ENCODE measurements at regions not wholly inside any gene's neighbourhood (a gene's known extent, or its start where the extent isn't known, plus 50 kb on each side); places are given as distances from the start of the nearest gene placed in this dataset.

DNA sequence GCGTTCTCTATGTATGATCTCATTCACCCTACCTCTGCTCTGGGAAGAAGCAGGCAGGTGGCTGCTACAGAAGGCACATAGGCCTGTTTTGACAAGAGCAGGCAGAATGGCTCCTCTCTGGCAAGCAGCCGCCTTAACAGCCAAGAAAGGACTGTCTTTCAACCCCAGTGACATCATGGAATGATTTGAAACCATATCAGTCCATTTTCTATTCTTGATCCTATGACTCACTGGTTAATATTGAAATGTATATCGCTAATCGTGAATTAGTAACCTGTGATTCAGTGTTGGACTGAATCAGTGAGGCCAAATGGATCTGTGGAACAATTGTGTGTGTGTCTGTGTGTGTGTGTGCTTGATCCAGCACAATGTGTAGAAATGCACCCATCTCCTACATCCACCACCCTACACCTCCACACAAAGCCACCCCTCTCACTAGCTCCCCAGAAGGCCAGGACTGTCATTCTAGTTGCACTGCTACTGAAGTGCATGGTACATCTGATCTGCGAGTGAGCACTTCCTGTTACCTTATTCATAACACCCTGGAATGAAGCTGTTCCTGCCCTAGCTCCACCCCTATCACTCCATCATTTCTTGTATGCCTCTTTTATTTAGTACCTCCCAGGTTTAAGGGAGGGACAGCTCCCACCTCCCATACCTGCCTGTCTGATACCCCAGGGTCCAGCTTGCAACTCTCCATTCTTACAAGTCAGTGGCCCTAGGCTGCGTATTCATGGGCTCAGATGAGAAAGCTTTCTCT is 460.0 kb downstream of the FOXO1 start:
- in situ Hi-C loops (cut with HindIII; ENCODE audit: low sequenced_read_pairs), result no loop called here

GRCh38 chr13:40207001-40207478 is 459.4 kb downstream of the FOXO1 start:
- in situ Hi-C loops (cut with HindIII; ENCODE audit: low sequenced_read_pairs), result no loop called here

DNA sequence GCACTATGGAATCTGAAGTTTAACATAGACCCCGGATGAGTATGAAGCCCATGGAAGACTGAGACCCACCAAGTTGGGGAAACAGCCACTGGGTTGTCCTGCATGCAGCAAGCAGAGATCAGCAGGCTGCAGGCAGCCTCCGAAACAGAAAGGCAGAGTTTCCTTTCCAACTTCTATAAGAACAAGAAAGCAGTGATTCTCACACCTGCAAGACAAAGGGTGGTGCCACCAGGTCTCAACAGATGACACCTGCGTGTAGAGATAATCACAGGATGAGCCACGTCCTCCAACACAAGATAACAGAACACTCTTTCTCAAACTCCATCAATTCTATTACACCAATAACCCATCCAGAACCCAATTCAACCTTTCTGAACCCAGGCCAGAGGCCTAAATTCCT is 457.9 kb downstream of the FOXO1 start:
- in situ Hi-C loops (cut with HindIII; ENCODE audit: low sequenced_read_pairs), result no loop called here

- in situ Hi-C loops (cut with HindIII; ENCODE audit: low sequenced_read_pairs), result no loop called here
Observed at GRCh38 chr13:40210865-40211585, 455.4 kb downstream of the FOXO1 start.

- in situ Hi-C loops (cut with HindIII; ENCODE audit: low sequenced_read_pairs), result no loop called here
Observed at GRCh38 chr13:40211586-40211968, 454.9 kb downstream of the FOXO1 start.

GRCh38 chr13:40213779-40214178 is 452.7 kb downstream of the FOXO1 start:
- in situ Hi-C loops (cut with HindIII; ENCODE audit: low sequenced_read_pairs), result no loop called here

DNA sequence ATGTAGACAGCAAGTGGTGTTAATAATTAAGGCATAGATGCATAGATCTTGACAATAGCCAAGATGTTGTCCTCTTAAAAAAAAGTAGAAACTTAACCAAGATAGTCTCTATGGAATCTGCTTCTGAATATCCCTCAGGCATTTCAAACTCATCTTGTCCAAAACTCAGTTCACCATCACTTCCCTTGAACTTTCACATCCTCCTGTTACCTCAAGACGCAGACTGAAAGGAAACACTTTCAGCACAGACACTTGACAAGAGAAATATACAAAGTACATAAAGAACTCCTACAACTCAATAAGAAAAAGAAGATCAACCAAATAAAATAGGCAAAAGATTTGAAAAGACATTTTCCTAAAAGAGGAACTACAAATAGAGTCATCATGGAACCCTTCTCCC is 451.1 kb downstream of the FOXO1 start:
- in situ Hi-C loops (cut with HindIII; ENCODE audit: low sequenced_read_pairs), result no loop called here

DNA sequence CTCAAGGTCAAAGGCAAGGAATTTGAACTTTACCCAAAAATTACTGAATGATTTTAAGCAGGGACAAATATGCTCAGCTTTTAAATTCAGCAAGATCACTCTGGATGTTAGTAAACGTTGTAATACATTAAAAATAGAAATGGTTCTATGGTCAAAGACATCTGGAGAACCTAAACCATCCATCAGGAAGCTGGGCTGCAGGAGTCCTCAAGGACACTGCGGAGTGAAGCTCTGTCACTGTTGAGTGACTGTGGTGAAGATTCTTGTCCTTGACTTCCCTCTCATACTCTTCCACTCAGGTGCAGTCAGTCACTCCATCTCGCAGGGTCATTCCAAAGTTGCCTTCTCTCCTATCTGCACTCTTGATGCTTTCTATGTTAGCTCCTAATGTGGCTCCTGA is 450.7 kb downstream of the FOXO1 start:
- in situ Hi-C loops (cut with HindIII; ENCODE audit: low sequenced_read_pairs), result no loop called here

GRCh38 chr13:40217675-40218074 is 448.8 kb downstream of the FOXO1 start:
- in situ Hi-C loops (cut with HindIII; ENCODE audit: low sequenced_read_pairs), result no loop called here

GRCh38 chr13:40220299-40220935 is 446.0 kb downstream of the FOXO1 start:
- in situ Hi-C loops (cut with HindIII; ENCODE audit: low sequenced_read_pairs), result no loop called here

GRCh38 chr13:40221131-40221459 is 445.3 kb downstream of the FOXO1 start:
- in situ Hi-C loops (cut with HindIII; ENCODE audit: low sequenced_read_pairs), result no loop called here

DNA sequence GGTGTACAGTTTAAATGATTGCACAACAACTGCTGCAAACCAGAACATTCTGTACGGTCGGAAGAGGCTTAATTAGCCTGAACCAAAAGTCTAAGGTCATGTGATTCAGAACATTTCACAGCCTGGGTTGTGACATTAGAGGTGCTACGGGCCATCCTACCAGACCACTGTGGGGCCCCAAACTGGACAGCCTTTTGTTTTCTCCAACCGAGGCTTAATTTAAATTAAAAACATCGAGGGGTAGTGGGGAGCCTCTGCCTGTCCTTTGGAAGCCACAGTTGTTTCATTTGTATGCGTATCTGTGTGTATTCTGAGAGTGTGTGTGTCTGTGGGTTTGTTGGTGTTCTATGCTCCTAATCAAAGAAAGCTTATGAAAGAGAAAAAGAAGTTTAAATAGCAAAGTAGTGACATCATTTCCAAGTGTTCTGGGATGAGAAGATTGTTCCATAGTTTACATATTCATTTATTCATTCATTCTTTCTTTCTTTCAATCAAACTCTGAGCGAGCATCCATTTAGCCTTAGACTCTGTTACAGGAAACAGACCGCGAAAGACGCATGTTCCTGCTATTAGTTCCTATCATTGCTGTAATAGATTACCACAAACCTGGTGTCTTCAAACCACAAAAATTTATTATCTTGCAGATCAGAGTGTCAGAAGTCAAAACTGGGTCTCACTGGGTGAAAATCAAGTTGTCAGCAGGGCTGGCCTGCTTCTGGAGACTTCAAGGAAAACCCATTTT is 444.8 kb downstream of the FOXO1 start:
- in situ Hi-C loops (cut with HindIII; ENCODE audit: low sequenced_read_pairs), result no loop called here

- in situ Hi-C loops (cut with HindIII; ENCODE audit: low sequenced_read_pairs), result no loop called here
Observed at GRCh38 chr13:40223585-40223984, 442.9 kb downstream of the FOXO1 start.

DNA sequence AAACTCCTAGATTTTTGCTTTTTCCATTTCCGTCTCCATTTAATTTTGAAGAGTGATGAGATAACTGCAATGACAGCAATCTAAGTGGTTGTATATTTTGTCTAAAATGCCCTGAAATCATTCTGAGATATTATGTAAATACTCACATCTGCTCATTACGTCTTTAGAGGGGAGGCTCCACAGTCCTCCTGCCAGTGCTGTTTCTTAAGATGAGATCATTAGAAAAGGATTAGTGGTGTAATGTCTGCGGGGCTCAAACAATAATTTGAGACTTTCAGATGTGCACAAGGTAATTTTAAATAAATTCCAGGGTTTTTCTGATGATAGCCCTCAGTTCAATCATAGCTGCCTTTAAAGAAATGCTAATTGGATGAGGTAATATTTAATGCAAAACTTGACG is 437.9 kb downstream of the FOXO1 start:
- in situ Hi-C loops (cut with HindIII; ENCODE audit: low sequenced_read_pairs), result no loop called here

GRCh38 chr13:40228990-40229389 is 437.5 kb downstream of the FOXO1 start:
- in situ Hi-C loops (cut with HindIII; ENCODE audit: low sequenced_read_pairs), result no loop called here

DNA sequence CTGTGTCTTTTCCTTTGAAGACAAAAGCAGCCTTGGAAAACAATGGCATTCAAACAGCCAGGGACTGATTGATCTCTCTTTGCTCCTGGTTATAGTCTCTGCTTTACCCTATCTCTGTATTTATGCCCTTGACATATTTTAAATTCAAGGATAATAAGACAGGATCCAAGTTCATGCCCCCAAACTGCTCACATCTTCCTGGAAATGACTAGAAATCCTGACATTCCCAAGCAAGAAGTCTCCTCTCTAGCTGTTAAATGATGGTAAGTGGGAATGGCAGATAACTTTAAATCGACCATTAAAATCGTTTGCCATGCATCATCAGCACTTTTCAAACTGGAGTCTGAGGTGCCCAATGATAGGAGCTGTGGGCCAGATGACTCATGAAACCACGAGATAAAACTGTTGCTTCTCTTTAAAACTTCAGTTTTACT is 435.6 kb downstream of the FOXO1 start:
- in situ Hi-C loops (cut with HindIII; ENCODE audit: low sequenced_read_pairs), result no loop called here

- in situ Hi-C loops (cut with HindIII; ENCODE audit: low sequenced_read_pairs), result no loop called here
Observed at GRCh38 chr13:40231311-40231710, 435.1 kb downstream of the FOXO1 start.

DNA sequence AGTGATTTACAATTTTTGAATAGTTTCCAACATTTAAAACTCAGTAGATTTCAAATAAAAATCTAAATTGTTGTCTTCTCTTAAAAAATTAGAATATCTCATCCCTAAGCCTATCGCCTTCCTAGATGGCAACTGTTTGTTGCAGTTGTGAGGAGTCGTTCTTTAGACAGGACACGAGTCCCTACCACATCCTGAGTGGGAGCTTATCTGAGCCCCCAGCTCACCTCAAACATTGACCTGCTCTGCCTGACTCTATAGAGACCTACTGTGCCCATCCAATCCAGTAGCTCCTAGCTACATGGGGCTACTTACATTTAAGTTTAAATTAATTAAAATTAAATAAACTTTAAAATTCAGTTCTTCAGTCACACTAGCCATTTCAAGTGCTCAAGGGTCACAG is 434.7 kb downstream of the FOXO1 start:
- in situ Hi-C loops (cut with HindIII; ENCODE audit: low sequenced_read_pairs), result no loop called here

GRCh38 chr13:40232311-40233040 is 434.0 kb downstream of the FOXO1 start:
- in situ Hi-C loops (cut with HindIII; ENCODE audit: low sequenced_read_pairs), result no loop called here

- in situ Hi-C loops (cut with HindIII; ENCODE audit: low sequenced_read_pairs), result no loop called here
Observed at GRCh38 chr13:40233731-40234195, 432.7 kb downstream of the FOXO1 start.
